Activated CD4-positive, alpha-beta T cell treated with anti-CD3 and anti-CD28 coated beads, Interleukin-2, amount 10 ng/mL, durations not matched to agents 24 days and 14 days (primary cell): ENCODE measurements at regions not wholly inside any gene's neighbourhood (a gene's known extent, or its start where the extent isn't known, plus 50 kb on each side); places are given as distances from the start of the nearest gene placed in this dataset.

Experiments used
- DNase-seq: peaks from one replicate; pipeline ENCODE4 v3.0.0; 2022
- H3K27ac Mint-ChIP-seq: one replicate; pipeline ENCODE4 v1.8.0; 2022; ENCODE audit warnings: mild to moderate bottlenecking, mixed read lengths
- H3K27me3 Mint-ChIP-seq: one replicate; pipeline ENCODE4 v1.8.0; 2022; ENCODE audit warnings: mixed read lengths
- H3K36me3 Mint-ChIP-seq: one replicate; pipeline ENCODE4 v1.8.0; 2022; ENCODE audit warnings: low read depth, mild to moderate bottlenecking, mixed read lengths
- H3K4me1 Mint-ChIP-seq: one replicate; pipeline ENCODE4 v1.8.0; 2021; ENCODE audit warnings: mixed read lengths
- H3K4me3 Mint-ChIP-seq: one replicate; pipeline ENCODE4 v1.8.0; 2022; ENCODE audit warnings: mild to moderate bottlenecking, moderate library complexity, mixed read lengths
- H3K9me3 Mint-ChIP-seq: one replicate; pipeline ENCODE4 v1.8.0; 2021; ENCODE audit warnings: mixed read lengths
- intact Hi-C: fragments of 100-400 bp; cut with micrococcal nuclease; formaldehyde crosslinking; loops from one replicate; pipeline ENCODE4 v1.15.1; 2023

- no peaks in the 10 kb centered on the region for H3K27me3 Mint-ChIP-seq
- no peaks in the 10 kb centered on the region for H3K9me3 Mint-ChIP-seq
- no peaks in the 10 kb centered on the region for H3K36me3 Mint-ChIP-seq
- intact Hi-C loops, result no loop called here
- no peaks in the 10 kb centered on the region for H3K4me1 Mint-ChIP-seq
- DNase-seq, result no peak
- no peak overlapping the region for H3K27ac Mint-ChIP-seq
- H3K4me3 Mint-ChIP-seq, result no peak overlapping the region
Observed at GRCh38 chr1:219374636-219375035, 201.0 kb downstream of the LYPLAL1 start.

GRCh38 chr1:219374046-219374566 is 200.4 kb downstream of the LYPLAL1 start:
- no peak for DNase-seq
- no peak overlapping the region for H3K27ac Mint-ChIP-seq
- H3K9me3 Mint-ChIP-seq, result no peaks in the 10 kb centered on the region
- no peaks in the 10 kb centered on the region for H3K36me3 Mint-ChIP-seq
- intact Hi-C loops, result no loop called here
- H3K27me3 Mint-ChIP-seq, result no peaks in the 10 kb centered on the region
- no peaks in the 10 kb centered on the region for H3K4me1 Mint-ChIP-seq
- H3K4me3 Mint-ChIP-seq, result no peak overlapping the region

GRCh38 chr1:219373616-219373935 is 199.9 kb downstream of the LYPLAL1 start:
- Mint-ChIP-seq H3K9me3 (no peaks in the 10 kb centered on the region), H3K27ac (no peak overlapping the region)
- intact Hi-C loops, result no loop called here

GRCh38 chr1:219372916-219373615 is 199.4 kb downstream of the LYPLAL1 start:
- no peak overlapping the region for H3K4me3 Mint-ChIP-seq
- intact Hi-C loops, result no loop called here
- H3K27me3 Mint-ChIP-seq, result no peaks in the 10 kb centered on the region
- DNase-seq, result no peak
- no peaks in the 10 kb centered on the region for H3K9me3 Mint-ChIP-seq
- no peak overlapping the region for H3K27ac Mint-ChIP-seq
- H3K36me3 Mint-ChIP-seq, result no peaks in the 10 kb centered on the region
- H3K4me1 Mint-ChIP-seq, result no peaks in the 10 kb centered on the region

More at GRCh38 chr1:219373616-219373935, 199.9 kb downstream of the LYPLAL1 start:
- no peaks in the 10 kb centered on the region for H3K27me3 Mint-ChIP-seq
- H3K4me1 Mint-ChIP-seq, result no peaks in the 10 kb centered on the region
- no peak for DNase-seq
- H3K4me3 Mint-ChIP-seq, result no peak overlapping the region
- no peaks in the 10 kb centered on the region for H3K36me3 Mint-ChIP-seq

GRCh38 chr1:219371471-219371870 is 197.8 kb downstream of the LYPLAL1 start:
- Mint-ChIP-seq H3K9me3 (no peaks in the 10 kb centered on the region), H3K4me3 (no peak overlapping the region), H3K27me3 (no peaks in the 10 kb centered on the region), H3K36me3 (no peaks in the 10 kb centered on the region), H3K4me1 (no peaks in the 10 kb centered on the region), H3K27ac (no peak overlapping the region)
- DNase-seq, result no peak
- intact Hi-C loops, result no loop called here

- Mint-ChIP-seq H3K4me1 (no peaks in the 10 kb centered on the region), H3K27ac (no peak overlapping the region), H3K27me3 (no peaks in the 10 kb centered on the region), H3K4me3 (no peak overlapping the region), H3K9me3 (no peaks in the 10 kb centered on the region), H3K36me3 (no peaks in the 10 kb centered on the region)
- intact Hi-C loops, result no loop called here
- DNase-seq, result no peak
Observed at GRCh38 chr1:219367496-219367895, 193.8 kb downstream of the LYPLAL1 start.

GRCh38 chr1:219365451-219365850 is 191.8 kb downstream of the LYPLAL1 start:
- Mint-ChIP-seq H3K4me3 (no peak overlapping the region), H3K9me3 (no peaks in the 10 kb centered on the region), H3K36me3 (no peaks in the 10 kb centered on the region), H3K27me3 (no peaks in the 10 kb centered on the region), H3K4me1 (no peaks in the 10 kb centered on the region), H3K27ac (no peak overlapping the region)
- intact Hi-C loops, result no loop called here
- no peak for DNase-seq

GRCh38 chr1:219362702-219363101 is 189.0 kb downstream of the LYPLAL1 start:
- no peaks in the 10 kb centered on the region for H3K4me1 Mint-ChIP-seq
- no peak overlapping the region for H3K4me3 Mint-ChIP-seq
- no peaks in the 10 kb centered on the region for H3K36me3 Mint-ChIP-seq
- no peaks in the 10 kb centered on the region for H3K9me3 Mint-ChIP-seq
- no peaks in the 10 kb centered on the region for H3K27me3 Mint-ChIP-seq
- intact Hi-C loops, result no loop called here
- no peak for DNase-seq
- no peak overlapping the region for H3K27ac Mint-ChIP-seq

GRCh38 chr1:219359126-219359525 is 185.4 kb downstream of the LYPLAL1 start:
- Mint-ChIP-seq H3K9me3 (no peaks in the 10 kb centered on the region), H3K4me3 (no peak overlapping the region), H3K36me3 (no peaks in the 10 kb centered on the region), H3K27ac (no peak overlapping the region), H3K27me3 (no peaks in the 10 kb centered on the region), H3K4me1 (no peaks in the 10 kb centered on the region)
- intact Hi-C loops, result no loop called here
- DNase-seq, result no peak

GRCh38 chr1:219358080-219358479 is 184.4 kb downstream of the LYPLAL1 start:
- intact Hi-C loops, result no loop called here
- Mint-ChIP-seq H3K4me1 (no peaks in the 10 kb centered on the region), H3K4me3 (no peak overlapping the region), H3K36me3 (no peaks in the 10 kb centered on the region), H3K9me3 (no peaks in the 10 kb centered on the region), H3K27me3 (no peaks in the 10 kb centered on the region), H3K27ac (no peak overlapping the region)
- no peak for DNase-seq

GRCh38 chr1:219354962-219355361 is 181.3 kb downstream of the LYPLAL1 start:
- no peaks in the 10 kb centered on the region for H3K27me3 Mint-ChIP-seq
- H3K4me1 Mint-ChIP-seq, result no peaks in the 10 kb centered on the region
- intact Hi-C loops, result no loop called here
- no peak overlapping the region for H3K4me3 Mint-ChIP-seq
- no peaks in the 10 kb centered on the region for H3K36me3 Mint-ChIP-seq
- no peak for DNase-seq
- H3K9me3 Mint-ChIP-seq, result no peaks in the 10 kb centered on the region
- H3K27ac Mint-ChIP-seq, result no peak overlapping the region

- H3K9me3 Mint-ChIP-seq, result no peaks in the 10 kb centered on the region
- no peak overlapping the region for H3K4me3 Mint-ChIP-seq
- H3K36me3 Mint-ChIP-seq, result no peaks in the 10 kb centered on the region
- no peak overlapping the region for H3K27ac Mint-ChIP-seq
- intact Hi-C loops, result no loop called here
- H3K27me3 Mint-ChIP-seq, result no peaks in the 10 kb centered on the region
- no peak for DNase-seq
- no peaks in the 10 kb centered on the region for H3K4me1 Mint-ChIP-seq
Observed at GRCh38 chr1:219352961-219353651, 179.4 kb downstream of the LYPLAL1 start.

- H3K4me3 Mint-ChIP-seq, result no peak overlapping the region
- intact Hi-C loops, result no loop called here
- DNase-seq, result no peak
- H3K36me3 Mint-ChIP-seq, result peaks cover 2% of the 10 kb centered on the region
- no peak overlapping the region for H3K27ac Mint-ChIP-seq
- H3K27me3 Mint-ChIP-seq, result no peaks in the 10 kb centered on the region
- H3K4me1 Mint-ChIP-seq, result no peaks in the 10 kb centered on the region
- peaks cover 4% of the 10 kb centered on the region for H3K9me3 Mint-ChIP-seq
Observed at GRCh38 chr1:219350172-219350931, 176.7 kb downstream of the LYPLAL1 start.

- no peak for DNase-seq
- H3K9me3 Mint-ChIP-seq, result peaks cover 4% of the 10 kb centered on the region
- H3K27me3 Mint-ChIP-seq, result no peaks in the 10 kb centered on the region
- H3K36me3 Mint-ChIP-seq, result peaks cover 2% of the 10 kb centered on the region
- no peak overlapping the region for H3K27ac Mint-ChIP-seq
- intact Hi-C loops, result no loop called here
- no peaks in the 10 kb centered on the region for H3K4me1 Mint-ChIP-seq
- H3K4me3 Mint-ChIP-seq, result no peak overlapping the region
Observed at GRCh38 chr1:219347921-219348391, 174.3 kb downstream of the LYPLAL1 start.
